ENCODE measurements at regions not wholly inside any gene's neighbourhood (a gene's known extent, or its start where the extent isn't known, plus 50 kb on each side); places are given as distances from the start of the nearest gene placed in this dataset.

DNA sequence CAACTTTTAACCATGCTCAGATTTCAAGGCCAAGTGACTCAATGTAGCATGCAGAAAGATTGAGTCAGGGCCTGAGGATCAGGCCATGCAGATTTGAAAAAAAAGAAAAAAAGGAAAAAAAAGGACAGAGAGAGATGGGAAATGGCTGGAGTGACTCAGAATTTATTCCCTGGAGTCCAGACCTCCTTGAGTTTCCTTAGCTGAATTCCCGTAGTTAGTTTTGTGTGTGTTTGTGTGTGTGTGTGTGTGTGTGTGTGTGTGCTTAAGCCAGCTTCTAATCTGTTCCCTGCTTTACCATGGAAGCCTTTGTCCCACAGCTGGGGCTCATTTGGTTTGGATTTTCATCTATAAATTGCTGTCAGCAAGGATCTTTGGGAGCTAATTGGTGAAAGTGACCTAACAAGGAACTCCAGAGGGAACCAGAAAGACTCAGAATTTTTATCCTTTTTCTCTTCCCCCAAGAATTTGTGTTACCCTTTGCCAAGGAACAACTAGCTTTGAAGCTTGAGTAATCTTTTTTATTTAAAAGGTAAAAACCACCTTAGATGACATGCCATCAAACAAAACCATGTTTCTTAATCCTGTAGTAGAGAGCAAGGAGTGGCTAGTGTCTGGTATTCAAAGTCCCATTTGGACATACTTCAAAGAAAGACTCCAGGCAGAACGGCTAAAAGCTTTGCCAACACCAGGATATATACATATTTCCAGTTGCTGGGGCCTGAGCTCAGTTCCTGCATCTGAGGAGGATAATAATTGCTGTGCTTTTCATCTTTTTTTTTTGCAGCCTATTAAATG lies 109.0 kb upstream of the DDIT4L start:
- TF ChIP-seq, protein P1, sequence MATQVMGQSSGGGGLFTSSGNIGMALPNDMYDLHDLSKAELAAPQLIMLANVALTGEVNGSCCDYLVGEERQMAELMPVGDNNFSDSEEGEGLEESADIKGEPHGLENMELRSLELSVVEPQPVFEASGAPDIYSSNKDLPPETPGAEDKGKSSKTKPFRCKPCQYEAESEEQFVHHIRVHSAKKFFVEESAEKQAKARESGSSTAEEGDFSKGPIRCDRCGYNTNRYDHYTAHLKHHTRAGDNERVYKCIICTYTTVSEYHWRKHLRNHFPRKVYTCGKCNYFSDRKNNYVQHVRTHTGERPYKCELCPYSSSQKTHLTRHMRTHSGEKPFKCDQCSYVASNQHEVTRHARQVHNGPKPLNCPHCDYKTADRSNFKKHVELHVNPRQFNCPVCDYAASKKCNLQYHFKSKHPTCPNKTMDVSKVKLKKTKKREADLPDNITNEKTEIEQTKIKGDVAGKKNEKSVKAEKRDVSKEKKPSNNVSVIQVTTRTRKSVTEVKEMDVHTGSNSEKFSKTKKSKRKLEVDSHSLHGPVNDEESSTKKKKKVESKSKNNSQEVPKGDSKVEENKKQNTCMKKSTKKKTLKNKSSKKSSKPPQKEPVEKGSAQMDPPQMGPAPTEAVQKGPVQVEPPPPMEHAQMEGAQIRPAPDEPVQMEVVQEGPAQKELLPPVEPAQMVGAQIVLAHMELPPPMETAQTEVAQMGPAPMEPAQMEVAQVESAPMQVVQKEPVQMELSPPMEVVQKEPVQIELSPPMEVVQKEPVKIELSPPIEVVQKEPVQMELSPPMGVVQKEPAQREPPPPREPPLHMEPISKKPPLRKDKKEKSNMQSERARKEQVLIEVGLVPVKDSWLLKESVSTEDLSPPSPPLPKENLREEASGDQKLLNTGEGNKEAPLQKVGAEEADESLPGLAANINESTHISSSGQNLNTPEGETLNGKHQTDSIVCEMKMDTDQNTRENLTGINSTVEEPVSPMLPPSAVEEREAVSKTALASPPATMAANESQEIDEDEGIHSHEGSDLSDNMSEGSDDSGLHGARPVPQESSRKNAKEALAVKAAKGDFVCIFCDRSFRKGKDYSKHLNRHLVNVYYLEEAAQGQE (IDR thresholded peaks at IDR 0.05; ENCODE audit: insufficient read depth in 1 of 2, low read depth in 2 of 2, low read length in 2 of 2), result 0 out of 4 replicates have a peak, but pooled peaks of 1 of the 2 experiments have one; percentile 5
- no peak for TF ChIP-seq POLR2AphosphoS5 (IDR thresholded peaks at IDR 0.05; ENCODE audit: low read depth, low read length)
- TF ChIP-seq TAF1 (IDR thresholded peaks at IDR 0.05; ENCODE audit: borderline replicate concordance, insufficient read depth, low read length), result 0 out of 2 replicates have a peak, but pooled peaks have one; percentile 19

- no peak for TF ChIP-seq TAF1 (IDR thresholded peaks at IDR 0.05; ENCODE audit: borderline replicate concordance, insufficient read depth, low read length)
- TF ChIP-seq SIN3A (IDR thresholded peaks at IDR 0.05; ENCODE audit: borderline replicate concordance, insufficient read depth, low read length), result no peak
- TF ChIP-seq, protein P1 (IDR thresholded peaks at IDR 0.05; ENCODE audit: insufficient read depth in 1 of 2, low read depth in 2 of 2, low read length in 2 of 2), result no peak
- TF ChIP-seq POLR2AphosphoS5 (IDR thresholded peaks at IDR 0.05; ENCODE audit: low read depth, low read length), result no peak
- no peak for TF ChIP-seq FOXP2 (optimal IDR thresholded peaks at IDR 0.05; ENCODE audit: borderline replicate concordance, extremely low read depth, extremely low read length, insufficient read depth)
Measured at GRCh38 chr4:100295792-100296191, 105.5 kb upstream of the DDIT4L start.

DNA sequence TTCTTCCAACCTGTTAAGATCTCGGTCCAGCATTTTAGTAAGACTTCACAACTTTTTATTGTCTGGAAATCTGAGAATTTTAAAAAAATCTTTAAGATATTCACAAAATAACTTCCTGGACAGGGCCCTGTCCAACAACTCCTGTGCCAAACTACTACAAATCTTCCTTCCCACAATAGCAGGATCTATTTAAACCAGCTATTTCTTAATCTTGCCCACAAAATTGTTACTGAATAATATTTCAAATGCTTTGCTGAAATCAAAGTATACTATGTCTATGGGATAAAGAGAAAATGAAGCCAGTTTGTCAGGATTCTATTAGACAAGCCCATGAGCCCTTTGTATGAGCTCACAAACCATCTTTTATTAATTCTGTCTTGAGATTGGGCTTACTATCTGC lies 104.1 kb upstream of the DDIT4L start:
- TF ChIP-seq FOXP2 (optimal IDR thresholded peaks at IDR 0.05; ENCODE audit: borderline replicate concordance, extremely low read depth, extremely low read length, insufficient read depth) (no peak), TAF1 (IDR thresholded peaks at IDR 0.05; ENCODE audit: borderline replicate concordance, insufficient read depth, low read length) (no peak), SIN3A (IDR thresholded peaks at IDR 0.05; ENCODE audit: borderline replicate concordance, insufficient read depth, low read length) (no peak), POLR2AphosphoS5 (IDR thresholded peaks at IDR 0.05; ENCODE audit: low read depth, low read length) (no peak)
- TF ChIP-seq, protein P1 (IDR thresholded peaks at IDR 0.05; ENCODE audit: insufficient read depth in 1 of 2, low read depth in 2 of 2, low read length in 2 of 2), result no peak

DNA sequence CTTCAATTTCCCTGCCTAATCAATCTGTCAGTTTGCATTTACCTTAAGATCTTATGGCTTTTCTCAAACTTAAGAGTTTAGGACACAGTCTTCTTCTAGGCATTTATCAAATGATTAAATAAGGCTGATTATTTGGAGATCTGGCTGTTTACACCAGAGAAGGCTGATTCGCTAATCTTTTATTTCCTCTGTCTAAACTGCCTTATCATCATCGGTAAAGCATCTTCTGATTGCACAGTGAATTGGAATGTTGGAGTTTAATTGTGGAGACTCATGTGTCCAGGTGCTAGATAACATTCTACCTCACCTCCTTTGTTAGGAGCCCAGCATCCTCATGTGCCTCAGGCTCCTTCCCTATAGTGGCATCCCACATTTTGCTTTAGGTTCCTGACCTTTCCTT lies 100.3 kb upstream of the DDIT4L start:
- TF ChIP-seq, protein P1 (IDR thresholded peaks at IDR 0.05; ENCODE audit: insufficient read depth in 1 of 2, low read depth in 2 of 2, low read length in 2 of 2), result no peak
- TF ChIP-seq TAF1 (IDR thresholded peaks at IDR 0.05; ENCODE audit: borderline replicate concordance, insufficient read depth, low read length) (no peak), FOXP2 (optimal IDR thresholded peaks at IDR 0.05; ENCODE audit: borderline replicate concordance, extremely low read depth, extremely low read length, insufficient read depth) (no peak), SIN3A (IDR thresholded peaks at IDR 0.05; ENCODE audit: borderline replicate concordance, insufficient read depth, low read length) (no peak), POLR2AphosphoS5 (IDR thresholded peaks at IDR 0.05; ENCODE audit: low read depth, low read length) (no peak)
